Upper lobe of left lung (tissue), 6 donors: ENCODE measurements at regions not wholly inside any gene's neighbourhood (a gene's known extent, or its start where the extent isn't known, plus 50 kb on each side); places are given as distances from the start of the nearest gene placed in this dataset.
A peak's percentile ranks its signal among the peaks of the same experiment; 100 is the strongest.

Experiments used
- ATAC-seq, 2 donors: fragments of 200-7000 bp; cut with Tn5 transposase; one replicate each; pipeline ENCODE4 v1.9.1; 2022; ENCODE audit warnings: mild to moderate bottlenecking in 2 of 2, moderate library complexity in 2 of 2; ENCODE audit not compliant: low FRiP score in 2 of 2
- DNase-seq, 2 donors: peaks; one replicate each; pipeline ENCODE4 v3.0.0-alpha.2; 2019 to 2020
- H3K27ac ChIP-seq, 4 donors: fragments of 200-600 bp; sonication (generic); one replicate each; pipeline ENCODE4 v1.5.1; 2016 to 2019
- H3K27me3 ChIP-seq, 4 donors: fragments of 200-600 bp; sonication (generic); one replicate each; pipeline ENCODE4 v1.5.1; 2017 to 2019
- H3K36me3 ChIP-seq, 4 donors: fragments of 200-600 bp; sonication (generic); one replicate each; pipeline ENCODE4 v1.5.1; 2016 to 2019
- H3K4me1 ChIP-seq, 4 donors: fragments of 200-600 bp; sonication (generic); one replicate each; pipeline ENCODE4 v1.5.1; 2018 to 2019
- H3K4me3 ChIP-seq, 4 donors: fragments of 200-600 bp; sonication (generic); one replicate each; pipeline ENCODE4 v1.5.1; 2017 to 2019; ENCODE audit warnings: mild to moderate bottlenecking in 2 of 4, moderate library complexity in 1 of 4
- H3K9me3 ChIP-seq, 4 donors: fragments of 200-600 bp; sonication (generic); one replicate each; pipeline ENCODE4 v1.5.1; 2018 to 2019
- EP300 ChIP-seq, 4 donors: sonication (generic); formaldehyde crosslinking; IDR thresholded peaks; one replicate each; pipeline ENCODE4 v1.5.1; 2017; ENCODE audit warnings: antibody characterized with exemption in 4 of 4, control low read depth in 2 of 4
- POLR2A ChIP-seq, 4 donors: fragments of 450-650 bp; IDR thresholded peaks; one replicate each; pipeline ENCODE4 v1.5.1; 2016 to 2017; ENCODE audit warnings: antibody characterized with exemption in 4 of 4, mild to moderate bottlenecking in 2 of 4
- POLR2AphosphoS5 ChIP-seq, 2 donors: sonication (generic); formaldehyde crosslinking; IDR thresholded peaks; one replicate each; pipeline ENCODE4 v1.5.1; 2017; ENCODE audit warnings: antibody characterized with exemption in 2 of 2
- WGBS, 2 donors: methylation state at CpG; one replicate each; pipeline ENCODE4 v1.1.5; 2017 to 2018; 5-methylcytosine and 5-hydroxymethylcytosine counted together
- TF ChIP-seq, protein P1 (sequence below), 6 experiments: fragments of 450-650 bp in 4 of 6; fragments of 200-600 bp in 2 of 6; sonication (generic) in 2 of 6; IDR thresholded peaks; one replicate each; pipeline ENCODE4 v1.5.1; 2016 to 2019; ENCODE audit warnings: antibody characterized with exemption in 6 of 6
- donor health status: DM: no; HTN: no; CAD: no; lungs with moderate emphysema.
- donor health status: DM: no; HTN: yes; CAD: no; lungs with severe emphysema.

- TF ChIP-seq POLR2A (IDR thresholded peaks at IDR 0.05) (no peak), EP300 (IDR thresholded peaks at IDR 0.05) (no peak), POLR2AphosphoS5 (IDR thresholded peaks at IDR 0.05) (no peak)
- TF ChIP-seq, protein P1, sequence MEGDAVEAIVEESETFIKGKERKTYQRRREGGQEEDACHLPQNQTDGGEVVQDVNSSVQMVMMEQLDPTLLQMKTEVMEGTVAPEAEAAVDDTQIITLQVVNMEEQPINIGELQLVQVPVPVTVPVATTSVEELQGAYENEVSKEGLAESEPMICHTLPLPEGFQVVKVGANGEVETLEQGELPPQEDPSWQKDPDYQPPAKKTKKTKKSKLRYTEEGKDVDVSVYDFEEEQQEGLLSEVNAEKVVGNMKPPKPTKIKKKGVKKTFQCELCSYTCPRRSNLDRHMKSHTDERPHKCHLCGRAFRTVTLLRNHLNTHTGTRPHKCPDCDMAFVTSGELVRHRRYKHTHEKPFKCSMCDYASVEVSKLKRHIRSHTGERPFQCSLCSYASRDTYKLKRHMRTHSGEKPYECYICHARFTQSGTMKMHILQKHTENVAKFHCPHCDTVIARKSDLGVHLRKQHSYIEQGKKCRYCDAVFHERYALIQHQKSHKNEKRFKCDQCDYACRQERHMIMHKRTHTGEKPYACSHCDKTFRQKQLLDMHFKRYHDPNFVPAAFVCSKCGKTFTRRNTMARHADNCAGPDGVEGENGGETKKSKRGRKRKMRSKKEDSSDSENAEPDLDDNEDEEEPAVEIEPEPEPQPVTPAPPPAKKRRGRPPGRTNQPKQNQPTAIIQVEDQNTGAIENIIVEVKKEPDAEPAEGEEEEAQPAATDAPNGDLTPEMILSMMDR (IDR thresholded peaks at IDR 0.05) = no peak
These were observed 195.5 kb upstream of the NLGN4Y start for GRCh38 chrY:14328677-14329345.

DNA sequence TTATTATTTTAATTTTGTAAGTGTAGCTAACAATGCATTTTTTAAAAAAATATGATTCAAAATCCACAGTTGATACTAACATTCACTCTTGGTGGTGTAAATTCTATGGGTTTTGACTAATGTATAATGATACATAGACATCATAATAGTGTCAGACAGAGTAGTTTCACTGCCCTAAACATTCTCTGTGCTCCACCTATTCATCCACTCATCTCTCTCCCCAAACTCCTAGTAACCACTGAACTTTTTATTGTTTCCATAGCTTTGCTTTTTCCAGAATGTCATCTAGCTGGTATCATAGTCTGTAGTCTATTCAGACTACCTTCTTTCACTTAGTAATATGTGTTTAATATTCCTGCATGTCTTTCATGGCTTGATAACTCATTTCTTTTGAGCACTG, 194.0 kb upstream of the NLGN4Y start:
- Histone ChIP-seq H3K4me1 (no peaks in the 10 kb centered on the region), H3K36me3 (no peaks in the 10 kb centered on the region), H3K9me3 (no peaks in the 10 kb centered on the region), H3K4me3 (no peak overlapping the region), H3K27me3 (no peaks in the 10 kb centered on the region), H3K27ac (no peak overlapping the region)
- DNase-seq (no peak), ATAC-seq (no peak)
- no peak for TF ChIP-seq POLR2A (IDR thresholded peaks at IDR 0.05)
- TF ChIP-seq POLR2AphosphoS5 (IDR thresholded peaks at IDR 0.05) = no peak
- TF ChIP-seq, protein P1 (IDR thresholded peaks at IDR 0.05) = no peak
- TF ChIP-seq EP300 (IDR thresholded peaks at IDR 0.05) = no peak

More at GRCh38 chrY:14328677-14329345, 195.5 kb upstream of the NLGN4Y start:
- H3K9me3 ChIP-seq = no peaks in the 10 kb centered on the region
- H3K4me3 ChIP-seq = no peak overlapping the region
- ATAC-seq (no peak), DNase-seq (no peak)
- H3K4me1 ChIP-seq = no peaks in the 10 kb centered on the region
- H3K27ac ChIP-seq = no peak overlapping the region
- no peaks in the 10 kb centered on the region for H3K27me3 ChIP-seq
- no peaks in the 10 kb centered on the region for H3K36me3 ChIP-seq

DNA sequence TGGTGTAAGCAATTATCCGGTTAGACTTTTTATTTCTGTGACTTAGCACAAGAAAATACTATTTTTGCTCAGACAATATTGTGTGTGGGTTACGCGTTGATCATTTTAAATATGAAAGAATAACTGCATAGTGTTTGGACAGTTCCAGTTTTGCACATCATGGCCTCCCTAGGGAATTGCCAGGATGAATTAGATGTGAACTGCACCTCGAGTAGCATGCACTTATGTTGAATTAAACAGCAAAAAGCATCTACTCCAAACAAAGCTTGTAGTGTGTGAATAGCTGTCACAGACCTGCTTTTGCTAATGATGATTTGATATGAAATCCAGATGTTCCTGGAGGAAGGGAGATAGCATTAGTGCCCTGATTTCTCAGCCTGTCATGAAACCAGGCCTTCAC, 184.8 kb upstream of the NLGN4Y start:
- ATAC-seq (no peak), DNase-seq (no peak)
- H3K36me3 ChIP-seq = no peaks in the 10 kb centered on the region
- TF ChIP-seq POLR2A (IDR thresholded peaks at IDR 0.05) = no peak
- no peak for TF ChIP-seq EP300 (IDR thresholded peaks at IDR 0.05)
- no peak for TF ChIP-seq POLR2AphosphoS5 (IDR thresholded peaks at IDR 0.05)
- TF ChIP-seq, protein P1 (IDR thresholded peaks at IDR 0.05) = no peak
- no peaks in the 10 kb centered on the region for H3K27me3 ChIP-seq
- no peak overlapping the region for H3K4me3 ChIP-seq
- H3K27ac ChIP-seq = no peak overlapping the region
- WGBS, 2 donors = 79% methylated on average over 4 of the region's 4 CpGs; no CpG with 5 or more reads in 1 of the 2 donors
- H3K9me3 ChIP-seq = no peaks in the 10 kb centered on the region
- H3K4me1 ChIP-seq = no peaks in the 10 kb centered on the region

GRCh38 chrY:14340459-14341143, 183.7 kb upstream of the NLGN4Y start:
- no peaks in the 10 kb centered on the region for H3K27me3 ChIP-seq
- no peak for DNase-seq
- no peak overlapping the region for H3K27ac ChIP-seq
- no peaks in the 10 kb centered on the region for H3K9me3 ChIP-seq
- H3K36me3 ChIP-seq = no peaks in the 10 kb centered on the region
- H3K4me3 ChIP-seq = no peak overlapping the region
- 65% methylated on average over 6 of the region's 6 CpGs; no CpG with 5 or more reads in 1 of the 2 donors for WGBS, 2 donors
- H3K4me1 ChIP-seq = no peaks in the 10 kb centered on the region
- TF ChIP-seq POLR2AphosphoS5 (IDR thresholded peaks at IDR 0.05) = no peak
- TF ChIP-seq POLR2A (IDR thresholded peaks at IDR 0.05) = no peak
- TF ChIP-seq, protein P1 (IDR thresholded peaks at IDR 0.05) = no peak
- no peak for TF ChIP-seq EP300 (IDR thresholded peaks at IDR 0.05)
- peak in 1 of 2 donors; percentile 50 for ATAC-seq
